ENCODE measurements at regions not wholly inside any gene's neighbourhood (a gene's known extent, or its start where the extent isn't known, plus 50 kb on each side); places are given as distances from the start of the nearest gene placed in this dataset.

GRCh38 chr10:88048312-88048711 lies 184.9 kb downstream of the PTEN start:
- H3K4me3 ChIP-seq (ENCODE audit: low read depth, low read length): no peak overlapping the region
- POLR2A ChIA-PET: no interaction called here
- TF ChIP-seq, protein P1, sequence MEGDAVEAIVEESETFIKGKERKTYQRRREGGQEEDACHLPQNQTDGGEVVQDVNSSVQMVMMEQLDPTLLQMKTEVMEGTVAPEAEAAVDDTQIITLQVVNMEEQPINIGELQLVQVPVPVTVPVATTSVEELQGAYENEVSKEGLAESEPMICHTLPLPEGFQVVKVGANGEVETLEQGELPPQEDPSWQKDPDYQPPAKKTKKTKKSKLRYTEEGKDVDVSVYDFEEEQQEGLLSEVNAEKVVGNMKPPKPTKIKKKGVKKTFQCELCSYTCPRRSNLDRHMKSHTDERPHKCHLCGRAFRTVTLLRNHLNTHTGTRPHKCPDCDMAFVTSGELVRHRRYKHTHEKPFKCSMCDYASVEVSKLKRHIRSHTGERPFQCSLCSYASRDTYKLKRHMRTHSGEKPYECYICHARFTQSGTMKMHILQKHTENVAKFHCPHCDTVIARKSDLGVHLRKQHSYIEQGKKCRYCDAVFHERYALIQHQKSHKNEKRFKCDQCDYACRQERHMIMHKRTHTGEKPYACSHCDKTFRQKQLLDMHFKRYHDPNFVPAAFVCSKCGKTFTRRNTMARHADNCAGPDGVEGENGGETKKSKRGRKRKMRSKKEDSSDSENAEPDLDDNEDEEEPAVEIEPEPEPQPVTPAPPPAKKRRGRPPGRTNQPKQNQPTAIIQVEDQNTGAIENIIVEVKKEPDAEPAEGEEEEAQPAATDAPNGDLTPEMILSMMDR (IDR thresholded peaks at IDR 0.05; ENCODE audit: insufficient read depth, low read length, missing control alignments): no peak
- no peak for DNase-seq (ENCODE audit: low read depth, low spot score)
- CTCF ChIA-PET: interaction anchor here (0.8 to 1.6 kb wide), 2 partner anchors 11 to 15 kb away, joined by 4 to 5 read pairs; no protein-coding TSS in a partner anchor

- TF ChIP-seq, protein P1 (IDR thresholded peaks at IDR 0.05; ENCODE audit: insufficient read depth, low read length, missing control alignments): no peak
- POLR2A ChIA-PET: no interaction called here
- H3K4me3 ChIP-seq (ENCODE audit: low read depth, low read length): no peak overlapping the region
- CTCF ChIA-PET: no interaction called here
- no peak for DNase-seq (ENCODE audit: low read depth, low spot score)
Observed at GRCh38 chr10:88049204-88049603, 185.8 kb downstream of the PTEN start.

DNA sequence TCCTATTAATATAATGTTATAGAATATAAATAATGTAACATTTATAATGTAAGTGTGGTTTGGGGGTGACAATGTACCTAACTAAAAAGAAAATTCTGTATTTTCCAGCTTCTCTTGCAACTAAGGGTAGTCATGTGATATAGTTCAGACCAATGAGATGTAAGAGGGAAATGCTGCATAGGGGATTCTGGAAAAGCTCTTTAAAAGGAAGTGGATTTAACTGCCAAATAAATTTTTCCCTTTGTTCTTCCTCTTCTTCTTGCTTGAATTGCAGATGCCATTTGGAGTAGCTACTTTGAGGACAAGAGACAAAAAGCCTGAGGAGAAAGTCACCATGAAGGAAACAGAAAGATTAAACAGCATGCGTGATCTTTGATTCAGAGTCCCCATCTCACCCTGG lies 194.3 kb downstream of the PTEN start:
- H3K4me3 ChIP-seq (ENCODE audit: low read depth, low read length): no peak overlapping the region
- ChIA-PET CTCF (no interaction called here), POLR2A (no interaction called here)
- DNase-seq (ENCODE audit: low read depth, low spot score): no peak
- TF ChIP-seq, protein P1 (IDR thresholded peaks at IDR 0.05; ENCODE audit: insufficient read depth, low read length, missing control alignments): no peak

- TF ChIP-seq, protein P1 (IDR thresholded peaks at IDR 0.05; ENCODE audit: insufficient read depth, low read length, missing control alignments): no peak
- CTCF ChIA-PET: no interaction called here
- POLR2A ChIA-PET: no interaction called here
Observed at GRCh38 chr10:88058750-88059149, 195.3 kb downstream of the PTEN start.

DNA sequence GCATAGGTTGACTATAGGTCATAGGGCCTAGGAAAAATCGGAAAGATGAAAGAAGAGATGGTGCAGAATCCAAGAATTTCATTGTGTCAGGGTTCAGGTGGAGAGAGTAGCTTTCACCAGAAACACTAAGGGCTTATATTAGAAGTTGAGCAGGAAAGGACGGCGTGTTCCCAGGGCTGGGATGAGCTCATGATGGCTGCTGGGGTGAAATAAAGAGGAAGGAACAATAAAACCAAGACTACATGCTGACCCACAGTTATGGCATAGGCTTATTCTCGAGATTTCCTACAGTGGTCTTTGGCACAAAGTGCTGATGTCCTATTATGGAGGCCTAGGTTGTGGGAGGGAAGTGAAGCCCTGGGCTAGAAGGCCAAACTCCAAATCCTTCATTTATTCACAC lies 195.8 kb downstream of the PTEN start:
- H3K4me3 ChIP-seq (ENCODE audit: low read depth, low read length): no peak overlapping the region
- TF ChIP-seq, protein P1 (IDR thresholded peaks at IDR 0.05; ENCODE audit: insufficient read depth, low read length, missing control alignments): no peak
- ChIA-PET POLR2A (no interaction called here), CTCF (no interaction called here)
- no peak for DNase-seq (ENCODE audit: low read depth, low spot score)

More at GRCh38 chr10:88058750-88059149, 195.3 kb downstream of the PTEN start:
- H3K4me3 ChIP-seq (ENCODE audit: low read depth, low read length): no peak overlapping the region
- DNase-seq (ENCODE audit: low read depth, low spot score): no peak

GRCh38 chr10:88060762-88061161 lies 197.3 kb downstream of the PTEN start:
- no peak overlapping the region for H3K4me3 ChIP-seq (ENCODE audit: low read depth, low read length)
- POLR2A ChIA-PET: no interaction called here
- no peak for DNase-seq (ENCODE audit: low read depth, low spot score)
- CTCF ChIA-PET: no interaction called here
- TF ChIP-seq, protein P1 (IDR thresholded peaks at IDR 0.05; ENCODE audit: insufficient read depth, low read length, missing control alignments): no peak
